Stimulated activated CD8-positive, alpha-beta memory T cell treated with anti-CD3 and anti-CD28 coated beads, Interleukin-4, amount 100 ng/mL, for 48 hours (primary cell): ENCODE measurements at regions not wholly inside any gene's neighbourhood (a gene's known extent, or its start where the extent isn't known, plus 50 kb on each side); places are given as distances from the start of the nearest gene placed in this dataset.

Source experiments
- DNase-seq: peaks from one replicate; pipeline ENCODE4 v3.0.0-alpha.2; 2020

GRCh38 chr1:30260318-30260717, 463.1 kb downstream of the MATN1 start:
- no peak for DNase-seq

DNA sequence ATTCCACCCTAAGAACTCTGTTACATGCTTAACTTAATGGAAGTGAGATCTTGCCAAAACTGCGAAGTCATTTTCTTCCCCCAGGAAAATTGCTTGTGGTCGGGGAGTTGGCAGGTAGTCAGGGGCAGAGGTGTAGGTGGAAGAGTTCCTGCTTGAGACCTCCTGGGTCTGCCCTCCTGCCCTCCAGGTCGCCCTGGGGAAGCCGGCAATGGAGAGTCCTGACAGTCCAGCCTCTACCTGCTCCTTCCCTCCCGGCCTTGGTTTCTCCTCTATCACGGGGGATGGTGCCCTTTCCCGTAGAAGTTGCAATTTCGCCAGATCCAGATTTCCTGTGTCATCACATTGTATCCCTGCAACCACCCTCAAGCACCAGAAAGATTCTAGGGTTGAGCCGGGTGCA, 463.8 kb downstream of the MATN1 start:
- DNase-seq = no peak

DNA sequence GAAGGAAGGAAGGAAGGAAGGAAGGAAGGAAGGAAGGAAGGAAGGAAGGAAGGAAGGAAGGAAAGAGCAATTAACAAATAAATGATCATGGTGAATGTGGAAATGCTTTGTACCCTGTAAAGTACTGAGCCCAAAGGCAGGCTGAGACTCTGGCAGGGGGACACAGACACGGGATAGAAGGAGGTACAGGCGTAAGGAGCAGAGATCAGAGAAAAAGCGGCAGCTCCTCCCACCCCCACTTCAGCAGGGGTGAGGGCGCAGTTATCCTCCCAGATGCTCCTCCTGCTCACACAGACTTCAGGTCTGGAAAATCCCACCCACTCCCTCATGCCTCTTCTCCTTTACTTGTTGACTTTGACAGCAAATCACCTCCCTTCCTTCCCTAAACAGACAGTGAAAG, 464.5 kb downstream of the MATN1 start:
- no peak for DNase-seq

- DNase-seq = no peak
These were observed 464.9 kb downstream of the MATN1 start for GRCh38 chr1:30258471-30258870.

DNA sequence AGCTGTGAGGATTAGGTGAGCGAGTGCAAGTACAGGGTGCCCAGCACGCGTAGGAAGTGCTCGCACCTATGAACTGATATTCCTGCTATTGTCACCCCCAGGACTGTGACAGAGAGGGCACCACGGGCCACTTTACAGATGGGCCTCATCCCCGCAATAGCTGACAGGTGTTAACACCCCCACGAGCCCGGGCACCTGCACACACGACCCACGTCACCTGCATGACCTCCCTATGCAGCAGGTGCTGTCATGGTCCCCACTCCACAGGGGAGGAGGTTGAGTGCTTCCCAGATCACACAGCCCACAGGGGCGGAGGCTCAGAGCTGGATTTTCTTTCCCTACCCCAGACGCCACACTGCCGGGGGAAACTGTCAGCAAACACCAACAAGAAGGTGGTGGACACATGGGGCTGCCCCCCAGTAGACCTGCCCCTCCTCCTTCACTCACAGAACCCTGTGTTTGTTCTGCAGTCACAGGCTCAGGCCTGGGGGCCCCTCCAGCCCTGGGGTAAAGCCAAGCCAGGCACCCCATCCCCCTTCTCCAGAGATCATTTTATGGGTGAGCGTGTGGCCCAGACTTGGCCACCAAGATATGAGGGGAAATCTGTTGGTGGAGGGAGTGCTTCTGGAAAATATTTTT, 465.5 kb downstream of the MATN1 start:
- DNase-seq = no peak

- no peak for DNase-seq
These were observed 466.1 kb downstream of the MATN1 start for GRCh38 chr1:30257322-30257721.

- DNase-seq = no peak
These were observed 466.5 kb downstream of the MATN1 start for GRCh38 chr1:30256911-30257310.

- DNase-seq = no peak
These were observed 468.2 kb downstream of the MATN1 start for GRCh38 chr1:30255111-30255724.

- no peak for DNase-seq
These were observed 469.5 kb downstream of the MATN1 start for GRCh38 chr1:30253807-30254440.

- no peak for DNase-seq
These were observed 470.0 kb downstream of the MATN1 start for GRCh38 chr1:30253361-30253760.

GRCh38 chr1:30250984-30251850, 472.2 kb downstream of the MATN1 start:
- DNase-seq = no peak

GRCh38 chr1:30250338-30250983, 472.9 kb downstream of the MATN1 start:
- no peak for DNase-seq

- no peak for DNase-seq
These were observed 473.7 kb downstream of the MATN1 start for GRCh38 chr1:30249446-30250337.

GRCh38 chr1:30248774-30249173, 474.6 kb downstream of the MATN1 start:
- no peak for DNase-seq

- no peak for DNase-seq
These were observed 475.0 kb downstream of the MATN1 start for GRCh38 chr1:30248373-30248772.

DNA sequence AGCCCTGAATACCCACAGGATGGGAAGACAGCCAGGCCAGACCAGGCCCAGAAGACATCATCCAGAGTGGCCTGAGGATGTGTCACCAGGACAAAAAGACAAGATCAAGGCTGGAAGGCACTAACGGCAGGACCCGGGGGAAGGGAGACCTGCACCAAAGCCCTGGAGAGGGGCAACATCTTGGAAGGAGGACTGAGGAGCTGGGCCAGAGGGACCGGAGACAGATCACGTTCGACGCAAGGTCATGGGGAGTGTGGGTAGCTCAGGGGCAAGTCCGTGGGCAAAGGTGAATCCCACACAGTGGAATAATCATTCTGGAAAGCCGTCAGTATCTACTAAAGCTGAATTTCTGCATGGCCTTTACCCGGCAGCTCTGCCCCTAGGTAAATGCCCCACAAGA, 478.6 kb downstream of the MATN1 start:
- no peak for DNase-seq

GRCh38 chr1:30242722-30243457, 480.5 kb downstream of the MATN1 start:
- no peak for DNase-seq

DNA sequence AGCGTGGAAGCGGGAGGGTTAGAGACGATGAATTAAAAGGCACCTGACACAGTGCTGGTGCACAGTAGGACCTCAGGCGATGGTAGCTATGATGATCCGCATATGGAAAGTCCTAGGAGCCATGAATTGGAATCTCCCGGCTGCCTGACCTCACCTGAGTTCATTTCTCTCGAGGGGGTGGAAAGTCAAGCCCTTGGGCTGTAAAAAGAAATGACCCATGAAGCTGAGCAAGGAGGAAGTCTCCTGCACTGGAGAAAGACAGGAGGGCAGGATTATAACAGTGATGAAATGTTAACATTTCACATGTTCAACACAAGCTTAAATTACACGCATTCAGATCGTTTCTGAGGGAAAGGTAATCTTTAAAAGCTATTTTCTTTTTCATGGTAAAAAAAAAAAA, 481.2 kb downstream of the MATN1 start:
- no peak for DNase-seq

GRCh38 chr1:30241681-30242080, 481.7 kb downstream of the MATN1 start:
- no peak for DNase-seq

DNA sequence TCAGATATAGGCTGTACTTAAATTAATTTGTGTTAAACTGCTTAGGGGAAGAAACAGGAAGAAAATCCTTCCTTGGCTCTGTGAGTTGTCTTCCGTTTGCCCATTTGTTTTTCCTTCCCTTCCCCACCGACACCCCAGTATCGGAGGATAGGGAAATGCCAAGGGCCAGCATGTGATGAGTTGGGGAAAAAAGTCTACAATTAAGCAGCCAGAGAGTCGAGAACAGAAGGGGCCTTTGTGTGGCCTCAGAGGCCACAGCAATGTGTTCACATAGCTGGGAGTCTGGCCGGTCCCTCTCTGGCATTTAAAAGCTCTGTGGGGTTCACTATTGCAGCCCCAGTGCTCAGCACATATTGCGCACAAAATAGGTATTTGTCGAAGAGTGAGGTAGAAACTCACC, 489.3 kb downstream of the MATN1 start:
- DNase-seq = no peak

- peak; percentile 42 for DNase-seq
These were observed 491.0 kb downstream of the MATN1 start for GRCh38 chr1:30232288-30232899.
